ENCODE measurements at regions not wholly inside any gene's neighbourhood (a gene's known extent, or its start where the extent isn't known, plus 50 kb on each side); places are given as distances from the start of the nearest gene placed in this dataset.

DNA sequence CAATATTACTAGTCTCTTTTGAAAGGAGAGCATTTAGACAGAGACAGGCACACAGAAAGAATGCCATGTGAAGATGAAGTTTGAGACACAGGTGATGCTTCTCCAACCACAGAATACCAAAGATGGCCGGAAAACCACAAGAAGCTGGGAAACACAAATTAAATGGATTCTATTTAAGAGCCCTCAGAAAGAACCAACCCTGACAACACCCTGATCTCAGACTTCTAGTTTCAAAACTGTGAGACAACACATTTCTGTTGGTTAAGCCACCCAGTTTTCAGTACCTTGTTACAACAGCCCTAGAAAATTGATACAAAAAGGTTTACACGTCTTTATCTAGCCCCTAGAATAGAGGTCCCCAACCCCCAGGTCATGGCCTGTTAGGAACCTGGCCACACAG lies 79.8 kb upstream of the CCNG1 start:
- CTCF ChIA-PET: no interaction called here
- TF ChIP-seq FOXK2 (IDR thresholded peaks at IDR 0.05): no peak
- TF ChIP-seq HDGF (IDR thresholded peaks at IDR 0.05; ENCODE audit: borderline replicate concordance): no peak
- TF ChIP-seq NFRKB (IDR thresholded peaks at IDR 0.05): no peak
- no peak for TF ChIP-seq FOXA1 (IDR thresholded peaks at IDR 0.05)
- no peak for TF ChIP-seq SUZ12 (IDR thresholded peaks at IDR 0.05)
- TF ChIP-seq ARNT (IDR thresholded peaks at IDR 0.05): no peak
- no peak for TF ChIP-seq ZNF384 (IDR thresholded peaks at IDR 0.05)
- no peak for TF ChIP-seq FOXM1 (IDR thresholded peaks at IDR 0.05; ENCODE audit: borderline replicate concordance)
- no peak for TF ChIP-seq BHLHE40 (IDR thresholded peaks at IDR 0.05; ENCODE audit: borderline replicate concordance)
- POLR2A ChIA-PET: no interaction called here
- no peak for DNase-seq (ENCODE audit: extremely low spot score)

DNA sequence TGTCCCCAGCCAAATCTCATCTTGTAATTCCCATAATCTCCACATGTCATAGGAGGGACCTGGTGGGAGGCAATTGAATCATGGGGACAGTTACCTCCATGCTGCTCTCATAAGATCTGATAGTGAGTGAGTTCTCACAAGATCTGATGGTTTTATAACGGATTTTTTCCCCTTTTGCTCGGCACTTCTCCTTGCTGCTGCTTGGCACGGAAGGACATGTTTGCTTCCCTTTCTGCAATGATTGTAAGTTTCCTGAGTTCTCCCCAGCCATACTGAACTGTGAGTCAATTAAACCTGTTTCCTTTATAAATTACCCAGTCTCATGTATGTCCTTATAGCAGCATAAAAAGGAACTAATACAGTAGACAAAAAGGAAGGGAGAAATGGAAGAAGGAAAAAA lies 76.7 kb upstream of the CCNG1 start:
- DNase-seq (ENCODE audit: extremely low spot score): no peak
- ChIA-PET POLR2A (no interaction called here), CTCF (no interaction called here)
- TF ChIP-seq BHLHE40 (IDR thresholded peaks at IDR 0.05; ENCODE audit: borderline replicate concordance) (no peak), HDGF (IDR thresholded peaks at IDR 0.05; ENCODE audit: borderline replicate concordance) (no peak), FOXK2 (IDR thresholded peaks at IDR 0.05) (no peak), LEF1 (IDR thresholded peaks at IDR 0.05; ENCODE audit: borderline replicate concordance) (no peak), ZNF384 (IDR thresholded peaks at IDR 0.05) (no peak), TARDBP (IDR thresholded peaks at IDR 0.05) (no peak), FOXM1 (IDR thresholded peaks at IDR 0.05; ENCODE audit: borderline replicate concordance) (no peak), FOXA1 (IDR thresholded peaks at IDR 0.05) (no peak), ELF4 (IDR thresholded peaks at IDR 0.05) (no peak), NFRKB (IDR thresholded peaks at IDR 0.05) (no peak), SP1 (IDR thresholded peaks at IDR 0.05) (no peak), CTBP1 (IDR thresholded peaks at IDR 0.05; ENCODE audit: borderline replicate concordance) (no peak), SUZ12 (IDR thresholded peaks at IDR 0.05) (no peak), L3MBTL2 (conservative IDR thresholded peaks at IDR 0.05) (no peak)
- TF ChIP-seq, protein P1, sequence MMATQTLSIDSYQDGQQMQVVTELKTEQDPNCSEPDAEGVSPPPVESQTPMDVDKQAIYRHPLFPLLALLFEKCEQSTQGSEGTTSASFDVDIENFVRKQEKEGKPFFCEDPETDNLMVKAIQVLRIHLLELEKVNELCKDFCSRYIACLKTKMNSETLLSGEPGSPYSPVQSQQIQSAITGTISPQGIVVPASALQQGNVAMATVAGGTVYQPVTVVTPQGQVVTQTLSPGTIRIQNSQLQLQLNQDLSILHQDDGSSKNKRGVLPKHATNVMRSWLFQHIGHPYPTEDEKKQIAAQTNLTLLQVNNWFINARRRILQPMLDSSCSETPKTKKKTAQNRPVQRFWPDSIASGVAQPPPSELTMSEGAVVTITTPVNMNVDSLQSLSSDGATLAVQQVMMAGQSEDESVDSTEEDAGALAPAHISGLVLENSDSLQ (IDR thresholded peaks at IDR 0.05): no peak

DNA sequence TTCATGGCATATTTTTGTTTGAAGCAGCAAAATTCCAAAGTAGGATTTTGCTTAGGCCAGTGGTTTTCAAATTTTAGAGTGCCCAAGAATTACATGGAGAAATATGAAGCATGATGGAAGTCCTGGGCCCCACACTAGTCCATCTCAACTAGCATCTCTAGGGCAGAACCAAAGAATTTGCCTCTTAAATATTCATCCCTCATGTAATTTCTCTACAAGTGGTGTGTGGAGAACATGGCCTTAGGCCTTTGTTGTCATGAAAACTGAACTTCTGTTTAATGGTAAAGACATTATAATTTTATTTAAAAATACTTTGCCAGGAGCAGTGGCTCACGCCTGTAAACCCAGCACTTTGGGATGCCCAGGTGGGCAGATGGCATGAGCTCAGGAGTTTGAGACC lies 75.9 kb upstream of the CCNG1 start:
- no peak for TF ChIP-seq BHLHE40 (IDR thresholded peaks at IDR 0.05; ENCODE audit: borderline replicate concordance)
- TF ChIP-seq ARNT (IDR thresholded peaks at IDR 0.05): no peak
- no peak for TF ChIP-seq HDGF (IDR thresholded peaks at IDR 0.05; ENCODE audit: borderline replicate concordance)
- no peak for TF ChIP-seq CTBP1 (IDR thresholded peaks at IDR 0.05; ENCODE audit: borderline replicate concordance)
- no peak for TF ChIP-seq SUZ12 (IDR thresholded peaks at IDR 0.05)
- TF ChIP-seq NFRKB (IDR thresholded peaks at IDR 0.05): no peak
- no peak for TF ChIP-seq ZNF384 (IDR thresholded peaks at IDR 0.05)
- TF ChIP-seq LEF1 (IDR thresholded peaks at IDR 0.05; ENCODE audit: borderline replicate concordance): no peak
- TF ChIP-seq TARDBP (IDR thresholded peaks at IDR 0.05): no peak
- no peak for DNase-seq (ENCODE audit: extremely low spot score)
- POLR2A ChIA-PET: no interaction called here
- CTCF ChIA-PET: no interaction called here

DNA sequence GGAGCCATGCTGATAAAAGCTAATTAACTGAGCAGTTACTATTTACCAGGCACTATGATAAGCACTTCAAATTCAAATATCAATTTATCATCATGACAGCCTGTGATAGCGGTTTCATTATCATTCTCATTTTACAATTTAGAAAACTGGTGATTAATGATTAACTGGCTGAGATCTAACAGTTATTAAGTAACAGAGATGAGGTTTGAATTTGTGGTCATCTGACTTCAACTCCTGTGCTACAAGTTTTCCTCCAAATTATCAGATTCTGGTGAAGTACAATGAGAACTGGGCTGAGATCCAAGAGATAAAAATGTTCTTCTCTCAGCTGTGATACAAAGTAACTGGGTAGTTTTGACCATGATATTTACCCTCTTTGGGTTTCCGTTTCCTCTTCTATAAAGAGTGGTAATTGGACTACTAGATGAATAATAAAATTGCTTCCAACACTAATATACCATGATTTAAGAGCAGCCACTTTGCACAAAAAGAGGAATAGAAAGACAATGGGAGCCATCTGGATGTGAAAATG lies 74.5 kb upstream of the CCNG1 start:
- ChIA-PET CTCF (no interaction called here), POLR2A (no interaction called here)
- no peak for DNase-seq (ENCODE audit: extremely low spot score)

DNA sequence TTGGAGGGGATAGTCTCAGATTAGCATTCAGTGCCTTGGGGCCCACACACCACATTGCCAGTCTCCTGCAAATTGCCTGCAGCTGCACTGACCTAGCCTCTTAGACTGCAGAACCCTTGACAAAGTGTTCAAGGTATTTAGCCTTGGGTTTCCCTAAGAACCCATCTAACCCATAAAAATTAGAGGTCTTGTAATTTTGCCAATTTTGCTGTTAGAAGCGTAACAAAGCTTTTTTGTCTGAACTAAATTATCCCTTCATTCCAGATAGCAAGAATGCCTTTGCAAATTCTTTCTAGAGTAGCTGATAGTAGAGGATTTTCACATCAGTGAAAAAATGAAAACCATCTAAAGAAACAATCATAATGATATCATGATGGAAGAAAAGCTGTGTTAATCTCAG lies 74.0 kb upstream of the CCNG1 start:
- POLR2A ChIA-PET: no interaction called here
- no peak for DNase-seq (ENCODE audit: extremely low spot score)
- CTCF ChIA-PET: no interaction called here
- TF ChIP-seq NFRKB (IDR thresholded peaks at IDR 0.05): no peak

More for the DNA sequence above, 74.5 kb upstream of the CCNG1 start:
- TF ChIP-seq FOXK2 (IDR thresholded peaks at IDR 0.05) (no peak), L3MBTL2 (conservative IDR thresholded peaks at IDR 0.05) (no peak), SP1 (IDR thresholded peaks at IDR 0.05) (no peak), BHLHE40 (IDR thresholded peaks at IDR 0.05; ENCODE audit: borderline replicate concordance) (no peak), LEF1 (IDR thresholded peaks at IDR 0.05; ENCODE audit: borderline replicate concordance) (no peak), CTBP1 (IDR thresholded peaks at IDR 0.05; ENCODE audit: borderline replicate concordance) (no peak), HDGF (IDR thresholded peaks at IDR 0.05; ENCODE audit: borderline replicate concordance) (no peak), FOXA1 (IDR thresholded peaks at IDR 0.05) (no peak), TARDBP (IDR thresholded peaks at IDR 0.05) (no peak), SUZ12 (IDR thresholded peaks at IDR 0.05) (no peak), ARNT (IDR thresholded peaks at IDR 0.05) (no peak), FOXM1 (IDR thresholded peaks at IDR 0.05; ENCODE audit: borderline replicate concordance) (no peak), ZNF384 (IDR thresholded peaks at IDR 0.05) (no peak), NFRKB (IDR thresholded peaks at IDR 0.05) (no peak), ELF4 (IDR thresholded peaks at IDR 0.05) (no peak)
- TF ChIP-seq, protein P1 (IDR thresholded peaks at IDR 0.05): no peak

DNA sequence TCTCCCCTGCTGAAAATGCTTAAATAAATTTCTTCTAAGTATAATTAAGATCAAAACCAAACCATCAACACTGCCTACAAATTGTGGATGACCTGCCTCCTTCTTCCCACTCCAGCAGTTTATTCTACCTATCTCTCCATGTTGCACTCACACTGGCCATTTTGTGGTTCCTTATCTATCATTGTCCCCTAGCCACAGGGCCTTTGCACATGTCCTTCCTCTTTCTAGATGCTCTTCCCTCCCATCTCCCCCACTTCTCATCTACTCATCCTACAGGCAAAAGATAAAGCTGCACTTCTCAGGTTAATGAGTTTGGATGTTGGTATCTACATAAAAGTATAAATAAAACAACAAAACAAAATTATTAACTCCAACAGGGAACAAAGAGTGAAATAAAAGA lies 70.6 kb upstream of the CCNG1 start:
- CTCF ChIA-PET: interaction anchor here (0.8 kb wide), 1 partner anchor 8 kb away, joined by 4 read pairs; no protein-coding TSS in a partner anchor
- no peak for DNase-seq (ENCODE audit: extremely low spot score)
- TF ChIP-seq TARDBP (IDR thresholded peaks at IDR 0.05): no peak
- no peak for TF ChIP-seq FOXM1 (IDR thresholded peaks at IDR 0.05; ENCODE audit: borderline replicate concordance)
- no peak for TF ChIP-seq ZNF384 (IDR thresholded peaks at IDR 0.05)
- no peak for TF ChIP-seq SP1 (IDR thresholded peaks at IDR 0.05)
- no peak for TF ChIP-seq ARNT (IDR thresholded peaks at IDR 0.05)
- no peak for TF ChIP-seq BHLHE40 (IDR thresholded peaks at IDR 0.05; ENCODE audit: borderline replicate concordance)
- TF ChIP-seq FOXA1 (IDR thresholded peaks at IDR 0.05): no peak
- TF ChIP-seq SUZ12 (IDR thresholded peaks at IDR 0.05): no peak
- TF ChIP-seq, protein P1 (IDR thresholded peaks at IDR 0.05): no peak
- no peak for TF ChIP-seq L3MBTL2 (conservative IDR thresholded peaks at IDR 0.05)
- no peak for TF ChIP-seq CTBP1 (IDR thresholded peaks at IDR 0.05; ENCODE audit: borderline replicate concordance)
- no peak for TF ChIP-seq ELF4 (IDR thresholded peaks at IDR 0.05)
- no peak for TF ChIP-seq HDGF (IDR thresholded peaks at IDR 0.05; ENCODE audit: borderline replicate concordance)
- POLR2A ChIA-PET: no interaction called here

Measured in HEK293T (cell line).